ENCODE measurements at regions not wholly inside any gene's neighbourhood (a gene's known extent, or its start where the extent isn't known, plus 50 kb on each side); places are given as distances from the start of the nearest gene placed in this dataset.
"Not testable (repeated sequence)": the region's sequence is repeated elsewhere in the genome, so short reads cannot be mapped to it uniquely, and the experiment has no call there.

DNA sequence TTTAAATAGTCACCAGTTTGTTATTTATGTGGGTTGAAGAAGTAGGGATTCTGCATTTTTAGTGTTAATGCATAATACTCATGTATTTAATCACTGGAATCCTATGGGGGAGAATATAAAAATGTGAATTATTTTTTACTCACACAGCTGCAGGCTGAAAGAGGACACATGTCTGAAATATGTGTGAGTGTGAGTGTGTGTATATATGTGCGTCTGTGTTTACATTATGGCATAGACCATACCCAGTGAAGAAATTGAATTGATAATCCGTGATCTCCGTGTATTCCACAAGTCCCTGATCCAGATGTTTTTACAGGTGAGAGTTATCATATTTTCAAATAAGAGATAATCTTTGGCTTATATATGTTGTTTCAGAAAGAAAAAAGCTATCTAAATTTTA lies 225.3 kb downstream of the ICOS start:
- H3K4me3 ChIP-seq (ENCODE audit: low read length, poor library complexity, severe bottlenecking) = no peak overlapping the region
- no peaks in the 10 kb centered on the region for H3F3A ChIP-seq (ENCODE audit: low read depth)
- no peak overlapping the region for H3K9ac ChIP-seq (ENCODE audit: low read depth, low read length, poor library complexity, severe bottlenecking)
- no peaks in the 10 kb centered on the region for H3K9me3 ChIP-seq (ENCODE audit: insufficient read depth, low read depth, low read length)
- no peaks in the 10 kb centered on the region for H3K79me2 ChIP-seq (ENCODE audit: insufficient read depth, low read length)
- H2AFZ ChIP-seq (ENCODE audit: low read length) = no peak overlapping the region
- no peaks in the 10 kb centered on the region for H4K20me1 ChIP-seq (ENCODE audit: insufficient read depth, low read length, poor library complexity, severe bottlenecking)
- no peaks in the 10 kb centered on the region for H3K4me1 ChIP-seq (ENCODE audit: insufficient read depth, low read length, poor library complexity, severe bottlenecking)
- H3K27me3 ChIP-seq (ENCODE audit: insufficient read depth, low read length, poor library complexity, severe bottlenecking) = no peaks in the 10 kb centered on the region
- H3K36me3 ChIP-seq (ENCODE audit: insufficient read depth, low read length) = no peaks in the 10 kb centered on the region
- H3K9me2 ChIP-seq (replicated peaks; ENCODE audit: low read depth, low read length) = no peaks in the 10 kb centered on the region
- H3K4me2 ChIP-seq (ENCODE audit: low read depth, low read length, poor library complexity, severe bottlenecking) = no peak overlapping the region
- TF ChIP-seq EZH2phosphoT487 (IDR thresholded peaks at IDR 0.05; ENCODE audit: borderline replicate concordance) = no peak
- TF ChIP-seq, protein P1, sequence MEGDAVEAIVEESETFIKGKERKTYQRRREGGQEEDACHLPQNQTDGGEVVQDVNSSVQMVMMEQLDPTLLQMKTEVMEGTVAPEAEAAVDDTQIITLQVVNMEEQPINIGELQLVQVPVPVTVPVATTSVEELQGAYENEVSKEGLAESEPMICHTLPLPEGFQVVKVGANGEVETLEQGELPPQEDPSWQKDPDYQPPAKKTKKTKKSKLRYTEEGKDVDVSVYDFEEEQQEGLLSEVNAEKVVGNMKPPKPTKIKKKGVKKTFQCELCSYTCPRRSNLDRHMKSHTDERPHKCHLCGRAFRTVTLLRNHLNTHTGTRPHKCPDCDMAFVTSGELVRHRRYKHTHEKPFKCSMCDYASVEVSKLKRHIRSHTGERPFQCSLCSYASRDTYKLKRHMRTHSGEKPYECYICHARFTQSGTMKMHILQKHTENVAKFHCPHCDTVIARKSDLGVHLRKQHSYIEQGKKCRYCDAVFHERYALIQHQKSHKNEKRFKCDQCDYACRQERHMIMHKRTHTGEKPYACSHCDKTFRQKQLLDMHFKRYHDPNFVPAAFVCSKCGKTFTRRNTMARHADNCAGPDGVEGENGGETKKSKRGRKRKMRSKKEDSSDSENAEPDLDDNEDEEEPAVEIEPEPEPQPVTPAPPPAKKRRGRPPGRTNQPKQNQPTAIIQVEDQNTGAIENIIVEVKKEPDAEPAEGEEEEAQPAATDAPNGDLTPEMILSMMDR (conservative IDR thresholded peaks at IDR 0.05; ENCODE audit: low read length) = no peak

DNA sequence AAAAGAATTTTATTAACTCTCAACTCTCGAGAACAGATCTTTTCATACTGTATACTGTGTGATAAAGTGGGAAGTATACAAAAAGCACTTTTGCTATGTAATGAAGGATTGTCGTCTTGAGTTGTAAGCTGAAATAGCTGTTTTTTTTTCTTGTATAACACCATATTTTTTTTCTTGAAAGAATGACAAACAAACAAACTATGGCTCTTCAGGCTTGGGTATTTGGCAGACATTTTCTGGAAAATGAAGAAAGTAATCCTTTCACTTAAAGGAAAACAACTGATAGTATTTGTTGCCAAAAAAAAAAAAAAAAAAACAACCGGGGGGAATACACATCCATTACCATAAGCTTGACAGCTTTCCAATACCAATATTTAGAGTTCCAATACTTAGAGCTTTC lies 230.4 kb downstream of the ICOS start:
- no peak overlapping the region for H2AFZ ChIP-seq (ENCODE audit: low read length)
- H3F3A ChIP-seq (ENCODE audit: low read depth) = no peaks in the 10 kb centered on the region
- H3K4me3 ChIP-seq (ENCODE audit: low read length, poor library complexity, severe bottlenecking) = no peak overlapping the region
- no peaks in the 10 kb centered on the region for H3K36me3 ChIP-seq (ENCODE audit: insufficient read depth, low read length)
- no peaks in the 10 kb centered on the region for H3K9me3 ChIP-seq (ENCODE audit: insufficient read depth, low read depth, low read length)
- no peak overlapping the region for H3K9ac ChIP-seq (ENCODE audit: low read depth, low read length, poor library complexity, severe bottlenecking)
- no peaks in the 10 kb centered on the region for H4K20me1 ChIP-seq (ENCODE audit: insufficient read depth, low read length, poor library complexity, severe bottlenecking)
- H3K27me3 ChIP-seq (ENCODE audit: insufficient read depth, low read length, poor library complexity, severe bottlenecking) = peaks cover 7% of the 10 kb centered on the region
- TF ChIP-seq EZH2phosphoT487 (IDR thresholded peaks at IDR 0.05; ENCODE audit: borderline replicate concordance) = no peak
- TF ChIP-seq, protein P1 (conservative IDR thresholded peaks at IDR 0.05; ENCODE audit: low read length) = no peak
- no peaks in the 10 kb centered on the region for H3K9me2 ChIP-seq (replicated peaks; ENCODE audit: low read depth, low read length)
- no peaks in the 10 kb centered on the region for H3K79me2 ChIP-seq (ENCODE audit: insufficient read depth, low read length)
- no peaks in the 10 kb centered on the region for H3K4me1 ChIP-seq (ENCODE audit: insufficient read depth, low read length, poor library complexity, severe bottlenecking)
- no peak overlapping the region for H3K4me2 ChIP-seq (ENCODE audit: low read depth, low read length, poor library complexity, severe bottlenecking)

DNA sequence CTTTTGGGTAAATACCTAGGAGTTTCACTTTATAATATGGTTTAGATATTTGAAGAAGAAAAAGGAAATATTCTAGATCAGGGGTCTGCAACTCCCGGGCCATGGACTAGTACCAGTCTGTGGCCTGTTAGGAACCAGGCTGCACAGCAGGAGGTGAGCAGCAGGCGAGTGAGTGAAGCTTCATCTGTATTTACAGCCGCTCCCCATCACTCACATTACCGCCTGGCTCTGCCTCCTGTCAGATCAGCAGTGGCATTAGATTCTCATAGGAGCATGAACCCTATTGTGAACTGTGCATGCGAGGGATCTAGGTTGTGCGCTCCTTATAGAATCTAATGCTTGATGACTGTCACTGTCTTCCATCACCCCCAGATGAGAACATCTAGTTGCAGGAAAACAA lies 231.1 kb downstream of the ICOS start:
- not testable (repeated sequence) for H3K9me2 ChIP-seq (replicated peaks; ENCODE audit: low read depth, low read length); H3K79me2 ChIP-seq (ENCODE audit: insufficient read depth, low read length); H3K36me3 ChIP-seq (ENCODE audit: insufficient read depth, low read length); H4K20me1 ChIP-seq (ENCODE audit: insufficient read depth, low read length, poor library complexity, severe bottlenecking); H3K4me2 ChIP-seq (ENCODE audit: low read depth, low read length, poor library complexity, severe bottlenecking); H2AFZ ChIP-seq (ENCODE audit: low read length); H3K27me3 ChIP-seq (ENCODE audit: insufficient read depth, low read length, poor library complexity, severe bottlenecking); H3K4me1 ChIP-seq (ENCODE audit: insufficient read depth, low read length, poor library complexity, severe bottlenecking); H3F3A ChIP-seq (ENCODE audit: low read depth); H3K9ac ChIP-seq (ENCODE audit: low read depth, low read length, poor library complexity, severe bottlenecking); H3K4me3 ChIP-seq (ENCODE audit: low read length, poor library complexity, severe bottlenecking); H3K9me3 ChIP-seq (ENCODE audit: insufficient read depth, low read depth, low read length)

DNA sequence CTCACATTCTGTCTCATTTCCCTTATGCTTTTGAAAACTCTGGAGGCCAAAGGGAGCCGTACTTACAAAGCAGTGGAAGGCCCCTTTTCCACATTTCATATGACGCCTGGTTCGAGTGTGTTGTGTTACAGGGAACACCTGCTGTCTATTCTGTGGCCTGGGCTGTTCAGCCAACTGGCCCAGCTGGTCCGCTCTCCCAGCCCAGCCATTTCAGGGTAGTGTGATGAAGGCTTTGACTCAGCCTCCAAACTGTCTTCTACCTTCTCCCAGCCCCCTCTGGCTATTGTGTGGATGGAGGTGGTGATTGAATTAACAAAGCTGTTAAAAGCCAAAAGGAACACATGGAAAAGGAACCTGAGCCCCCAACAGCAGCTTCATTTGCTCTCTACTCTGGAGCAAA lies 233.8 kb downstream of the ICOS start:
- H3K36me3 ChIP-seq (ENCODE audit: insufficient read depth, low read length) = no peaks in the 10 kb centered on the region
- no peak overlapping the region for H3K4me3 ChIP-seq (ENCODE audit: low read length, poor library complexity, severe bottlenecking)
- no peaks in the 10 kb centered on the region for H3K79me2 ChIP-seq (ENCODE audit: insufficient read depth, low read length)
- TF ChIP-seq EZH2phosphoT487 (IDR thresholded peaks at IDR 0.05; ENCODE audit: borderline replicate concordance) = no peak
- TF ChIP-seq, protein P1 (conservative IDR thresholded peaks at IDR 0.05; ENCODE audit: low read length) = no peak
- no peak overlapping the region for H3K9ac ChIP-seq (ENCODE audit: low read depth, low read length, poor library complexity, severe bottlenecking)
- no peak overlapping the region for H3K4me2 ChIP-seq (ENCODE audit: low read depth, low read length, poor library complexity, severe bottlenecking)
- no peaks in the 10 kb centered on the region for H3K4me1 ChIP-seq (ENCODE audit: insufficient read depth, low read length, poor library complexity, severe bottlenecking)
- H3F3A ChIP-seq (ENCODE audit: low read depth) = no peaks in the 10 kb centered on the region
- no peak overlapping the region for H2AFZ ChIP-seq (ENCODE audit: low read length)
- H3K9me3 ChIP-seq (ENCODE audit: insufficient read depth, low read depth, low read length) = no peaks in the 10 kb centered on the region
- peaks cover 7% of the 10 kb centered on the region for H3K27me3 ChIP-seq (ENCODE audit: insufficient read depth, low read length, poor library complexity, severe bottlenecking)
- H4K20me1 ChIP-seq (ENCODE audit: insufficient read depth, low read length, poor library complexity, severe bottlenecking) = no peaks in the 10 kb centered on the region
- H3K9me2 ChIP-seq (replicated peaks; ENCODE audit: low read depth, low read length) = no peaks in the 10 kb centered on the region
